Hepatocyte (in vitro differentiated cells): ENCODE measurements at regions not wholly inside any gene's neighbourhood (a gene's known extent, or its start where the extent isn't known, plus 50 kb on each side); places are given as distances from the start of the nearest gene placed in this dataset.

Source experiments
- DNase-seq: peaks from one replicate; pipeline ENCODE4 v3.0.0-alpha.2; 2016; ENCODE audit warnings: low spot score
- H2AFZ ChIP-seq: fragments of 200-600 bp; sonication (generic); 2 replicates; pipeline ENCODE4 v1.6.0; 2016; ENCODE audit warnings: antibody characterized with exemption, mild to moderate bottlenecking
- H3K27ac ChIP-seq: fragments of 200-600 bp; sonication (generic); 2 replicates; pipeline ENCODE4 v1.5.1; 2016; ENCODE audit warnings: mild to moderate bottlenecking
- H3K27me3 ChIP-seq: fragments of 200-600 bp; sonication (generic); 2 replicates; pipeline ENCODE4 v1.6.1; 2016
- H3K36me3 ChIP-seq: fragments of 200-600 bp; sonication (generic); replicated peaks from 2 replicates; pipeline ENCODE4 v1.5.1; 2016; ENCODE audit warnings: low read depth; ENCODE audit not compliant: insufficient read depth
- H3K4me1 ChIP-seq: fragments of 200-600 bp; sonication (generic); 2 replicates; pipeline ENCODE4 v1.5.1; 2016; ENCODE audit warnings: mild to moderate bottlenecking, moderate library complexity; ENCODE audit not compliant: insufficient read depth
- H3K4me2 ChIP-seq: fragments of 200-600 bp; sonication (generic); 2 replicates; pipeline ENCODE4 v1.6.0; 2016
- H3K4me3 ChIP-seq: fragments of 200-600 bp; sonication (generic); 2 replicates; pipeline ENCODE4 v1.5.1; 2016; ENCODE audit warnings: mild to moderate bottlenecking
- H3K79me2 ChIP-seq: fragments of 200-600 bp; sonication (generic); 2 replicates; pipeline ENCODE4 v1.6.0; 2017; ENCODE audit warnings: mild to moderate bottlenecking
- H3K9me2 ChIP-seq: fragments of 200-600 bp; sonication (generic); replicated peaks from 2 replicates; pipeline ENCODE4 v1.6.0; 2017; ENCODE audit warnings: mild to moderate bottlenecking; ENCODE audit not compliant: insufficient read depth
- H3K9me3 ChIP-seq: fragments of 200-600 bp; sonication (generic); 2 replicates; pipeline ENCODE4 v1.5.1; 2016; ENCODE audit warnings: low read depth, mild to moderate bottlenecking
- H4K20me1 ChIP-seq: fragments of 200-600 bp; sonication (generic); 2 replicates; pipeline ENCODE4 v1.6.0; 2016; ENCODE audit warnings: mild to moderate bottlenecking; ENCODE audit not compliant: insufficient read depth, poor library complexity, severe bottlenecking
- CTCF ChIP-seq: fragments of 200-600 bp; sonication (generic); IDR thresholded peaks from 2 replicates; pipeline ENCODE4 v1.5.1; 2016; ENCODE audit warnings: antibody characterized with exemption, mild to moderate bottlenecking; ENCODE audit not compliant: poor library complexity
- EZH2 ChIP-seq: fragments of 200-600 bp; sonication (generic); IDR thresholded peaks from 2 replicates; pipeline ENCODE4 v1.6.1; 2016; ENCODE audit warnings: antibody characterized with exemption, mild to moderate bottlenecking, borderline replicate concordance
- EZH2phosphoT487 ChIP-seq: fragments of 200-600 bp; sonication (generic); IDR thresholded peaks from one replicate; pipeline ENCODE4 v1.6.1; 2018; ENCODE audit warnings: antibody characterized with exemption, mild to moderate bottlenecking, low read depth, moderate library complexity; ENCODE audit not compliant: unreplicated experiment, severe bottlenecking
- WGBS: methylation state at CpG from one replicate; pipeline ENCODE4 v1.1.6; 2016; ENCODE audit warnings: low lambda C conversion rate; ENCODE audit errors: missing lambda C conversion rate; 5-methylcytosine and 5-hydroxymethylcytosine counted together

- no peak overlapping the region for H3K4me3 ChIP-seq
- no peak overlapping the region for H3K27ac ChIP-seq
- no peaks in the 10 kb centered on the region for H3K27me3 ChIP-seq
- no peaks in the 10 kb centered on the region for H3K4me1 ChIP-seq
- H3K9me3 ChIP-seq, result no peaks in the 10 kb centered on the region
- no peaks in the 10 kb centered on the region for H4K20me1 ChIP-seq
- no peaks in the 10 kb centered on the region for H3K36me3 ChIP-seq
- H2AFZ ChIP-seq, result no peak overlapping the region
- H3K79me2 ChIP-seq, result no peaks in the 10 kb centered on the region
- no peak for TF ChIP-seq EZH2phosphoT487
- TF ChIP-seq EZH2, result no peak
- no peak for TF ChIP-seq CTCF
- H3K4me2 ChIP-seq, result no peak overlapping the region
- WGBS, result 85% methylated on average over 20 of the region's 20 CpGs
- no peaks in the 10 kb centered on the region for H3K9me2 ChIP-seq
- no peak for DNase-seq
Measured at GRCh38 chr17:79545251-79546005, 65.4 kb downstream of the RBFOX3 start.

GRCh38 chr17:79544142-79544914, 66.5 kb downstream of the RBFOX3 start:
- Histone ChIP-seq H3K4me2 (no peak overlapping the region), H3K4me1 (no peaks in the 10 kb centered on the region), H3K36me3 (no peaks in the 10 kb centered on the region), H2AFZ (no peak overlapping the region), H3K9me2 (no peaks in the 10 kb centered on the region), H4K20me1 (no peaks in the 10 kb centered on the region), H3K4me3 (no peak overlapping the region), H3K79me2 (no peaks in the 10 kb centered on the region), H3K9me3 (no peaks in the 10 kb centered on the region), H3K27me3 (no peaks in the 10 kb centered on the region), H3K27ac (no peak overlapping the region)
- WGBS, result 89% methylated on average over 19 of the region's 19 CpGs
- no peak for DNase-seq
- TF ChIP-seq EZH2 (no peak), CTCF (no peak), EZH2phosphoT487 (no peak)

- no peaks in the 10 kb centered on the region for H3K9me3 ChIP-seq
- no peaks in the 10 kb centered on the region for H3K4me1 ChIP-seq
- H2AFZ ChIP-seq, result no peak overlapping the region
- H3K79me2 ChIP-seq, result no peaks in the 10 kb centered on the region
- no peak overlapping the region for H3K4me3 ChIP-seq
- 67% methylated on average over 15 of the region's 15 CpGs for WGBS
- H3K36me3 ChIP-seq, result no peaks in the 10 kb centered on the region
- H3K27ac ChIP-seq, result no peak overlapping the region
- no peaks in the 10 kb centered on the region for H3K27me3 ChIP-seq
- TF ChIP-seq CTCF (no peak), EZH2phosphoT487 (no peak), EZH2 (no peak)
- no peak overlapping the region for H3K4me2 ChIP-seq
- DNase-seq, result no peak
- H4K20me1 ChIP-seq, result no peaks in the 10 kb centered on the region
- no peaks in the 10 kb centered on the region for H3K9me2 ChIP-seq
Measured at GRCh38 chr17:79543531-79543930, 67.3 kb downstream of the RBFOX3 start.
